ENCODE measurements at regions not wholly inside any gene's neighbourhood (a gene's known extent, or its start where the extent isn't known, plus 50 kb on each side); places are given as distances from the start of the nearest gene placed in this dataset.

DNA sequence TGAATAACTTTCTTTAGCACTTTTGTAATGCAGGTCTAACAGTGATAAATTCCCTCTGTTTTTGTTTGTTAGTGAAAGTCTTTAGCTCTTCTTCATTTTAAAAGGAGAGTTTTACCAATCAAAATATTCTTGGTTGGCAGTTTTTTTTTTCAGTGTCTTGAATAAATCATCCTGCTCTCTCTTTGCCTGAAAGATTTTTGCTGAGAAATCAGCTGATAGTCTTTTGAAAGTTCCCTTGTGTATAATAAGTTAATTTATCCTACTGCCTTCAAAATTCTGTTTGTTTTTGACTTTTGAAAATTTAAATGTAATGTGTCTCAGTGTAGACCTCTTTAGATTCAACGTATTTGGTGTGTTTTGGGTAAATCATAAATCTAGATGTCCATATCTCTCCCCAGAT, 205.7 kb upstream of the NXPH2 start:
- peaks cover 0 to 1% (median 0%) of the 10 kb centered on the region in 5 experiments for H3K9me3 ChIP-seq (ENCODE audit: control extremely low read depth in 1 of 5, control insufficient read depth in 4 of 5, insufficient read depth in 2 of 5, low read depth in 1 of 5, low read length in 4 of 5)
- no peaks in the 10 kb centered on the region for H3K36me3 ChIP-seq (ENCODE audit: control insufficient read depth in 4 of 4, insufficient read depth in 4 of 4, low read length in 3 of 4)
- H3K4me3 ChIP-seq (ENCODE audit: control insufficient read depth in 1 of 7, extremely low read depth in 1 of 7, insufficient read depth in 4 of 7, low read depth in 2 of 7, low read length in 6 of 7): no peak overlapping the region
- ChIA-PET POLR2A (no interaction called here), CTCF (no interaction called here)
- DNase-seq: no peak
- no CpG with 5 or more reads among the region's 1 CpG for WGBS (ENCODE audit: insufficient coverage)
- H3K27ac ChIP-seq (ENCODE audit: insufficient read depth in 1 of 2, low read depth in 1 of 2, low read length in 2 of 2, poor library complexity in 1 of 2, severe bottlenecking in 2 of 2): no peak overlapping the region
- no peaks in the 10 kb centered on the region for H3K4me1 ChIP-seq (ENCODE audit: control extremely low read depth in 1 of 4, control insufficient read depth in 4 of 4, insufficient read depth in 4 of 4, low read length in 3 of 4)
- no peaks in the 10 kb centered on the region for H3K27me3 ChIP-seq (replicated peaks in 2 of 5; ENCODE audit: control insufficient read depth in 4 of 5, insufficient read depth in 5 of 5, low read length in 4 of 5)

DNA sequence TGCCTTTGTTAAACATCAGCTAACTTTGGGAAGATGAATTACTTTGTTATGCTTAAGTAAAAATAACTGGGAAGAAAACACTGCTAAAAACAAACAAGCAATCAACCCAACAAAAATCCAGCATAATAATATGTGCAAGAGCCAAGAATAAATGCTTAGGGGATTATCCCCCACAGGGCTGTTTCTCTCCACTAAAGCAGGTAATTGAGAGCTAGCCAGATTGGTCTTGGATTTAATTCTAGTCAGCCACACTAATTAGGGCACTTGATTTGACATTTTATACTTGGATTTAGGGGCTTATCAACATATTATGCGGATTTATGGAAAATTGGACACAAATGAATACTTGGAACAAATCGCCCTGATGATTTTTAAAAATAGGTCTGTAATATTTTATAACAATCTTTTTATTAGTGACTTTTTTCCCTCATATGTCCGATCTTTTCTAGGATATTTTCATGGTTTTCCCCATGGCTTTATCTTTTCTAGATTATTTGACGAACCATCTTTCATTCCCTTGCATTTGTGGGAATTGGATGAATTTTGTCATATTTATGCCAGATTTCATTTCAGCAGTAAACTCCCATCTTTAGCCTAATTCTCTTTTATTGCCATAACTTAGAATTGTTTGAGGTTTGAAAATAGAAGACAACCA, 199.1 kb upstream of the NXPH2 start:
- no CpG with 5 or more reads among the region's 4 CpGs for WGBS (ENCODE audit: insufficient coverage)
- DNase-seq: no peak
- ChIA-PET POLR2A (no interaction called here), CTCF (no interaction called here)
- no peaks in the 10 kb centered on the region for H3K36me3 ChIP-seq (ENCODE audit: control insufficient read depth in 4 of 4, insufficient read depth in 4 of 4, low read length in 3 of 4)
- H3K9me3 ChIP-seq (ENCODE audit: control extremely low read depth in 1 of 5, control insufficient read depth in 4 of 5, insufficient read depth in 2 of 5, low read depth in 1 of 5, low read length in 4 of 5): no peaks in the 10 kb centered on the region
- no peaks in the 10 kb centered on the region for H3K27me3 ChIP-seq (replicated peaks in 2 of 5; ENCODE audit: control insufficient read depth in 4 of 5, insufficient read depth in 5 of 5, low read length in 4 of 5)
- no peak overlapping the region for H3K4me3 ChIP-seq (ENCODE audit: control insufficient read depth in 1 of 7, extremely low read depth in 1 of 7, insufficient read depth in 4 of 7, low read depth in 2 of 7, low read length in 6 of 7)
- no peak overlapping the region for H3K27ac ChIP-seq (ENCODE audit: insufficient read depth in 1 of 2, low read depth in 1 of 2, low read length in 2 of 2, poor library complexity in 1 of 2, severe bottlenecking in 2 of 2)
- no peaks in the 10 kb centered on the region for H3K4me1 ChIP-seq (ENCODE audit: control extremely low read depth in 1 of 4, control insufficient read depth in 4 of 4, insufficient read depth in 4 of 4, low read length in 3 of 4)

DNA sequence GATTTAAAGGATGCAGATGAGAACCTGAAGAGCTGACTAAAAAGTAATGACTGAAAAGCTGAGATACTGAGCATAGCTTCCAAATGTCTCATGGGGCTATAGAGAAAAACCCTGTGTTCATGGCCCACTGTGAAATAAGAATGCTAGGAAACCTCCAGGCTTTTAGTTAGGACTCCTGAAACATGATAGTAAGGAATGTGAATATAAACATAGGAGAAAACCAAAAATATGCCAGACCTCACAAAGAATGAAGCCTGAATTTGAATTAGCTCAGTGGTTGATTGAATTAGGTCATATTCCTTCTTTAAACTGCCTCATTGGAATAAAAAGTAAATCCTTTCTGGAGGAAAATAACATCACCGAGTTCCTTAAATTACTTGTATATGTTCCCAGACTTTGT, 194.5 kb upstream of the NXPH2 start:
- WGBS (ENCODE audit: insufficient coverage): no CpG with 5 or more reads among the region's 1 CpG
- POLR2A ChIA-PET: no interaction called here
- CTCF ChIA-PET: no interaction called here

DNA sequence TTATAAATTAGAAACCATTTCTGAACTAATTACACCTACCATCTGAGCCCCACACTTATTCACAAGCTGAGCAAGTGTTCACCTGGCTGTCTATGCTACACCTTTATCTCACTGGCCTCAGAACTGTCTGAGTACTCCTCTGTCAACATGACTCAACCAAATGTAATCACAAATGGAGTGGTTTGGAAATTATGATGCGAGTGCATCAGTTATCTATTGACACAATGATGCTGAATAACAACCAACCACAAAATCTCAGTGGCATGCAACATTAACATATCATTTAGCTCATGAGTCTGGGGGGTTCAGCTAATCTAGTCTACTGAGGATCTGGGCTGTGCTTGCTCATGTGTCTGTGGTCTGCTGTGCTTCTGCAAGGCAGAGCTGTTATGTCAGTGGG, 184.2 kb upstream of the NXPH2 start:
- no CpG with 5 or more reads among the region's 1 CpG for WGBS (ENCODE audit: insufficient coverage)
- DNase-seq: no peak
- no peak overlapping the region for H3K4me3 ChIP-seq (ENCODE audit: control insufficient read depth in 1 of 7, extremely low read depth in 1 of 7, insufficient read depth in 4 of 7, low read depth in 2 of 7, low read length in 6 of 7)

More for the DNA sequence above, 194.5 kb upstream of the NXPH2 start:
- DNase-seq: no peak
- Histone ChIP-seq H3K36me3 (ENCODE audit: control insufficient read depth in 4 of 4, insufficient read depth in 4 of 4, low read length in 3 of 4) (no peaks in the 10 kb centered on the region), H3K27me3 (replicated peaks in 2 of 5; ENCODE audit: control insufficient read depth in 4 of 5, insufficient read depth in 5 of 5, low read length in 4 of 5) (no peaks in the 10 kb centered on the region), H3K4me3 (ENCODE audit: control insufficient read depth in 1 of 7, extremely low read depth in 1 of 7, insufficient read depth in 4 of 7, low read depth in 2 of 7, low read length in 6 of 7) (no peak overlapping the region), H3K27ac (ENCODE audit: insufficient read depth in 1 of 2, low read depth in 1 of 2, low read length in 2 of 2, poor library complexity in 1 of 2, severe bottlenecking in 2 of 2) (no peak overlapping the region), H3K9me3 (ENCODE audit: control extremely low read depth in 1 of 5, control insufficient read depth in 4 of 5, insufficient read depth in 2 of 5, low read depth in 1 of 5, low read length in 4 of 5) (no peaks in the 10 kb centered on the region), H3K4me1 (ENCODE audit: control extremely low read depth in 1 of 4, control insufficient read depth in 4 of 4, insufficient read depth in 4 of 4, low read length in 3 of 4) (no peaks in the 10 kb centered on the region)

DNA sequence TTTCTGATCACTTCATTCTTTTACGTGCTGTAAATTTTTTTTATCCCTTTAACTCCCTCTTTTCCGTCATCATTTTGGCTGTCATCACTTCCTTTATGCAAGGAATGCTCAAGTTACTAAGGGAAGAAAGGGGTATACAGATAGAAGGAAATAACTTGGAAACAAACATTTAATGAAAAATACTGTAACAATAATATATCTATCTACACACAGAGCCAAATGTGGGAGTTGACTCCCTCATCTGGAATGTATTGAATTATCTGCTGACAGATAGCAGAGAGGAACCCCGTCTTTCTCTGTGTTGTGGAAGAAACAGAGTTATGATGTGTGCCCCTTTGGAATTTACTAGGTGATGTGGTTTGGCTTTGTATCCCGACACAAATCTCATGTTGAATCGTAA, 182.5 kb upstream of the NXPH2 start:
- ChIA-PET POLR2A (no interaction called here), CTCF (no interaction called here)
- Histone ChIP-seq H3K4me3 (ENCODE audit: control insufficient read depth in 1 of 7, extremely low read depth in 1 of 7, insufficient read depth in 4 of 7, low read depth in 2 of 7, low read length in 6 of 7) (no peak overlapping the region), H3K4me1 (ENCODE audit: control extremely low read depth in 1 of 4, control insufficient read depth in 4 of 4, insufficient read depth in 4 of 4, low read length in 3 of 4) (no peaks in the 10 kb centered on the region), H3K9me3 (ENCODE audit: control extremely low read depth in 1 of 5, control insufficient read depth in 4 of 5, insufficient read depth in 2 of 5, low read depth in 1 of 5, low read length in 4 of 5) (no peaks in the 10 kb centered on the region), H3K27ac (ENCODE audit: insufficient read depth in 1 of 2, low read depth in 1 of 2, low read length in 2 of 2, poor library complexity in 1 of 2, severe bottlenecking in 2 of 2) (no peak overlapping the region), H3K36me3 (ENCODE audit: control insufficient read depth in 4 of 4, insufficient read depth in 4 of 4, low read length in 3 of 4) (no peaks in the 10 kb centered on the region), H3K27me3 (replicated peaks in 2 of 5; ENCODE audit: control insufficient read depth in 4 of 5, insufficient read depth in 5 of 5, low read length in 4 of 5) (no peaks in the 10 kb centered on the region)
- WGBS (ENCODE audit: insufficient coverage): 83% methylated on average over 1 of the region's 5 CpGs
- no peak for DNase-seq

More for the DNA sequence above, 184.2 kb upstream of the NXPH2 start:
- H3K4me1 ChIP-seq (ENCODE audit: control extremely low read depth in 1 of 4, control insufficient read depth in 4 of 4, insufficient read depth in 4 of 4, low read length in 3 of 4): no peaks in the 10 kb centered on the region
- no peaks in the 10 kb centered on the region for H3K27me3 ChIP-seq (replicated peaks in 2 of 5; ENCODE audit: control insufficient read depth in 4 of 5, insufficient read depth in 5 of 5, low read length in 4 of 5)
- POLR2A ChIA-PET: no interaction called here
- no peaks in the 10 kb centered on the region for H3K36me3 ChIP-seq (ENCODE audit: control insufficient read depth in 4 of 4, insufficient read depth in 4 of 4, low read length in 3 of 4)
- CTCF ChIA-PET: no interaction called here
- no peaks in the 10 kb centered on the region for H3K9me3 ChIP-seq (ENCODE audit: control extremely low read depth in 1 of 5, control insufficient read depth in 4 of 5, insufficient read depth in 2 of 5, low read depth in 1 of 5, low read length in 4 of 5)
- no peak overlapping the region for H3K27ac ChIP-seq (ENCODE audit: insufficient read depth in 1 of 2, low read depth in 1 of 2, low read length in 2 of 2, poor library complexity in 1 of 2, severe bottlenecking in 2 of 2)

DNA sequence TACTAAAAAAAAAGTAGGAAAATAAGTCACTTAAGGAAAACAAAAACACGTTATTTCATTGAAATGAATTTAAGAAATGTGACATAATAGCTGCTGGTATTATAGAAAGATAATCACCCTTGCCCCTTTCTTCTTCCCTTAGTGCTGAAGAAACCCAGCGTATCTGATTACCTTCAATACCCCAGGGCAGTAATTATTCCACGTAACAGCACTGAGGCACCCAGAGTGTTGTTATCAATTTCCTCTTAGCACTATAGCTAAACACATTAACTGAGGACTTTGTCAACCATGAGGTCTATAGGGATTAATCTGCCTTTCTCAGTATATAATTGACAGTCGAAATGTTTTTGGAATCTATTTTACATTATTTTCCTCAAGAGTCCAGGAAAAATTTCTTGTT, 180.0 kb upstream of the NXPH2 start:
- no peaks in the 10 kb centered on the region for H3K36me3 ChIP-seq (ENCODE audit: control insufficient read depth in 4 of 4, insufficient read depth in 4 of 4, low read length in 3 of 4)
- no peak for DNase-seq
- ChIA-PET POLR2A (no interaction called here), CTCF (no interaction called here)
- no peaks in the 10 kb centered on the region for H3K4me1 ChIP-seq (ENCODE audit: control extremely low read depth in 1 of 4, control insufficient read depth in 4 of 4, insufficient read depth in 4 of 4, low read length in 3 of 4)
- 80% methylated on average over 1 of the region's 4 CpGs for WGBS (ENCODE audit: insufficient coverage)
- no peak overlapping the region for H3K27ac ChIP-seq (ENCODE audit: insufficient read depth in 1 of 2, low read depth in 1 of 2, low read length in 2 of 2, poor library complexity in 1 of 2, severe bottlenecking in 2 of 2)
- H3K9me3 ChIP-seq (ENCODE audit: control extremely low read depth in 1 of 5, control insufficient read depth in 4 of 5, insufficient read depth in 2 of 5, low read depth in 1 of 5, low read length in 4 of 5): no peaks in the 10 kb centered on the region
- H3K27me3 ChIP-seq (replicated peaks in 2 of 5; ENCODE audit: control insufficient read depth in 4 of 5, insufficient read depth in 5 of 5, low read length in 4 of 5): no peaks in the 10 kb centered on the region
- no peak overlapping the region for H3K4me3 ChIP-seq (ENCODE audit: control insufficient read depth in 1 of 7, extremely low read depth in 1 of 7, insufficient read depth in 4 of 7, low read depth in 2 of 7, low read length in 6 of 7)

DNA sequence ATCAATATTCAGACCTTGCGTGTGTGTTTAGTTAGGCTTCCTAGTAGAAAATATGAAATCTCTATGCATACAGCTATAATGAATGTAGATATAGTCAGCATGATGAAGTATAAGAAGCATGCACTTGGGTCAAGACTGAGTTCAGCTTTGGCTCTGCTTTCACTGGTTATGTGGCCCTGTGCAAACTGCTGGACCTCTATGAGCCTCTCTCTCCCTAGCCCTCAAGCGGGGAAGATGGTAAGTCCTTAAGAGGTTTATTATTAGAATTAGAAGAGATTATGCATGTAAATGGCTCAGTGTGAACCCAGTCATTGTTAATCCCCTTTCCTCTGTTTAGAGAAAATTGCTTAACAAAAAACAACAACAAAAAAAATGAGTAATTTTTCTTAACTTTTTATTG, 178.8 kb upstream of the NXPH2 start:
- ChIA-PET CTCF (no interaction called here), POLR2A (no interaction called here)
- no peaks in the 10 kb centered on the region for H3K27me3 ChIP-seq (replicated peaks in 2 of 5; ENCODE audit: control insufficient read depth in 4 of 5, insufficient read depth in 5 of 5, low read length in 4 of 5)
- no peaks in the 10 kb centered on the region for H3K9me3 ChIP-seq (ENCODE audit: control extremely low read depth in 1 of 5, control insufficient read depth in 4 of 5, insufficient read depth in 2 of 5, low read depth in 1 of 5, low read length in 4 of 5)
- no peaks in the 10 kb centered on the region for H3K4me1 ChIP-seq (ENCODE audit: control extremely low read depth in 1 of 4, control insufficient read depth in 4 of 4, insufficient read depth in 4 of 4, low read length in 3 of 4)
- no peak for DNase-seq
- WGBS (ENCODE audit: insufficient coverage): no CpG with 5 or more reads among the region's 2 CpGs
- H3K36me3 ChIP-seq (ENCODE audit: control insufficient read depth in 4 of 4, insufficient read depth in 4 of 4, low read length in 3 of 4): no peaks in the 10 kb centered on the region
- no peak overlapping the region for H3K27ac ChIP-seq (ENCODE audit: insufficient read depth in 1 of 2, low read depth in 1 of 2, low read length in 2 of 2, poor library complexity in 1 of 2, severe bottlenecking in 2 of 2)
- H3K4me3 ChIP-seq (ENCODE audit: control insufficient read depth in 1 of 7, extremely low read depth in 1 of 7, insufficient read depth in 4 of 7, low read depth in 2 of 7, low read length in 6 of 7): no peak overlapping the region
